IMR-90 (cell line): ENCODE measurements at regions not wholly inside any gene's neighbourhood (a gene's known extent, or its start where the extent isn't known, plus 50 kb on each side); places are given as distances from the start of the nearest gene placed in this dataset.

Experiments
- ATAC-seq: fragments of 200-7000 bp; cut with Tn5 transposase; 2 replicates; pipeline ENCODE4 v1.9.1; 2020; ENCODE audit warnings: low read depth, mild to moderate bottlenecking, moderate library complexity
- BruUV-seq: library from RNA; stranded (reverse); fragments of 400-500 nt; replicated peaks from 2 replicates; lab custom pipeline; 2021; lab: Mats Ljungman, UMichigan
- CTCF ChIA-PET: fragments of 300-600 bp; formaldehyde crosslinking; extraction: SDS; loops from one replicate; lab custom pipeline; 2021; ENCODE audit warnings: antibody characterized with exemption; lab: Yijun Ruan, JAX
- POLR2A ChIA-PET: fragments of 300-600 bp; sonication (Branson Sonifier 250); formaldehyde crosslinking; loops from one replicate; lab custom pipeline; 2022; ENCODE audit warnings: antibody characterized with exemption; ENCODE audit not compliant: unreplicated experiment; lab: Charles Lee
- DNase-seq: peaks from one replicate; pipeline ENCODE4 v3.0.0; 2013
- H2AFZ ChIP-seq: replicated peaks from 2 replicates; pipeline ENCODE3; 2013; ENCODE audit warnings: low read length, mild to moderate bottlenecking; ENCODE audit not compliant: poor library complexity
- H2AK5ac ChIP-seq: 2 replicates; pipeline ENCODE4 v1.6.1; 2013; ENCODE audit warnings: low read depth, low read length, inconsistent platforms
- H2AK9ac ChIP-seq: replicated peaks from 2 replicates; pipeline ENCODE3; 2013; ENCODE audit warnings: mild to moderate bottlenecking, low read depth, low read length, moderate library complexity; ENCODE audit not compliant: poor library complexity
- H2BK120ac ChIP-seq: 2 replicates; pipeline ENCODE4 v1.6.1; 2013; ENCODE audit warnings: low read depth, low read length, inconsistent platforms
- H2BK15ac ChIP-seq: 3 replicates; pipeline ENCODE4 v1.6.1; 2013; ENCODE audit warnings: low read depth, low read length, inconsistent platforms
- H2BK20ac ChIP-seq: 2 replicates; pipeline ENCODE4 v1.6.1; 2013; ENCODE audit warnings: low read depth, mild to moderate bottlenecking, inconsistent platforms, low read length, moderate library complexity
- H2BK5ac ChIP-seq: 2 replicates; pipeline ENCODE4 v1.6.1; 2013; ENCODE audit warnings: mild to moderate bottlenecking, low read depth, low read length, inconsistent platforms; ENCODE audit not compliant: poor library complexity, severe bottlenecking
- H3K14ac ChIP-seq: replicated peaks from 2 replicates; pipeline ENCODE4 v1.6.1; 2013; ENCODE audit warnings: low read depth, low read length, inconsistent platforms
- H3K18ac ChIP-seq: 2 replicates; pipeline ENCODE4 v1.6.1; 2013; ENCODE audit warnings: low read depth, low read length, control low read depth
- H3K23ac ChIP-seq: 2 replicates; pipeline ENCODE4 v1.6.1; 2013; ENCODE audit warnings: low read depth, low read length, inconsistent platforms
- H3K27ac ChIP-seq: 2 replicates; pipeline ENCODE4 v1.5.1; 2013; ENCODE audit warnings: mild to moderate bottlenecking, control low read depth, low read length; ENCODE audit not compliant: insufficient read depth
- H3K27me3 ChIP-seq: 2 replicates; pipeline ENCODE4 v1.6.1; 2013; ENCODE audit warnings: low read length; ENCODE audit not compliant: control insufficient read depth, insufficient read depth
- H3K36me3 ChIP-seq: 2 replicates; pipeline ENCODE4 v1.6.1; 2013; ENCODE audit warnings: low read length, mixed read lengths; ENCODE audit not compliant: control insufficient read depth, insufficient read depth
- H3K4ac ChIP-seq: 2 replicates; pipeline ENCODE4 v1.6.1; 2013; ENCODE audit warnings: low read depth, low read length, inconsistent platforms
- H3K4me1 ChIP-seq: 2 replicates; pipeline ENCODE4 v1.6.1; 2013; ENCODE audit warnings: low read length, mixed read lengths; ENCODE audit not compliant: control insufficient read depth, insufficient read depth
- H3K4me2 ChIP-seq: 2 replicates; pipeline ENCODE4 v1.6.1; 2013; ENCODE audit warnings: low read depth, mild to moderate bottlenecking, control low read depth, low read length, moderate library complexity
- H3K4me3 ChIP-seq: 2 replicates; pipeline ENCODE4 v1.5.1; 2013; ENCODE audit warnings: low read depth, mild to moderate bottlenecking, control low read depth, low read length, moderate library complexity; ENCODE audit not compliant: insufficient read depth
- H3K56ac ChIP-seq: 2 replicates; pipeline ENCODE4 v1.6.1; 2013; ENCODE audit warnings: low read length, inconsistent platforms; ENCODE audit not compliant: insufficient read depth; ENCODE audit errors: extremely low read depth
- H3K79me1 ChIP-seq, 2 experiments: 2 replicates each; pipeline ENCODE4 v1.6.1; 2013; ENCODE audit warnings: low read length in 2 of 2, inconsistent platforms in 1 of 2, low read depth in 1 of 2
- H3K9ac ChIP-seq: 2 replicates; pipeline ENCODE4 v1.6.1; 2013; ENCODE audit warnings: low read depth, low read length, control low read depth
- H3K9me1 ChIP-seq: 2 replicates; pipeline ENCODE4 v1.6.1; 2013; ENCODE audit warnings: low read length, inconsistent platforms; ENCODE audit not compliant: insufficient read depth
- H3K9me3 ChIP-seq: 2 replicates; pipeline ENCODE4 v1.6.1; 2013; ENCODE audit warnings: low read length; ENCODE audit not compliant: control insufficient read depth, insufficient read depth
- H4K20me1 ChIP-seq: 2 replicates; pipeline ENCODE4 v1.6.1; 2013; ENCODE audit warnings: low read length, inconsistent platforms; ENCODE audit not compliant: insufficient read depth
- H4K5ac ChIP-seq: 2 replicates; pipeline ENCODE4 v1.6.1; 2013; ENCODE audit warnings: mild to moderate bottlenecking, low read depth, low read length, control low read depth
- H4K8ac ChIP-seq, 2 experiments: 2 replicates each; pipeline ENCODE4 v1.6.1; 2013; ENCODE audit warnings: low read depth in 2 of 2, low read length in 2 of 2, control low read depth in 1 of 2, inconsistent platforms in 1 of 2
- H4K91ac ChIP-seq: 2 replicates; pipeline ENCODE4 v1.6.1; 2013; ENCODE audit warnings: low read depth, low read length, inconsistent platforms; ENCODE audit not compliant: insufficient read depth
- BHLHE40 ChIP-seq: fragments of 150-350 bp; IDR thresholded peaks from 2 replicates; pipeline ENCODE4 v1.6.1; 2016; ENCODE audit warnings: mild to moderate bottlenecking, low read depth, low read length
- CEBPB ChIP-seq: IDR thresholded peaks from 2 replicates; pipeline ENCODE4 v1.6.1; 2012; ENCODE audit warnings: low read depth, low read length, improper control_type of control experiment
- CHD1 ChIP-seq: IDR thresholded peaks from 2 replicates; pipeline ENCODE4 v1.6.1; 2012; ENCODE audit warnings: low read depth, low read length, improper control_type of control experiment
- CTCF ChIP-seq: conservative IDR thresholded peaks from 2 replicates; pipeline ENCODE4 v1.5.1; 2012; ENCODE audit warnings: mild to moderate bottlenecking, low read depth, low read length, improper control_type of control experiment
- ELK1 ChIP-seq: fragments of 150-350 bp; IDR thresholded peaks from 2 replicates; pipeline ENCODE4 v1.6.1; 2016; ENCODE audit warnings: low read depth, mild to moderate bottlenecking, low read length, moderate library complexity, borderline replicate concordance
- FOS ChIP-seq: fragments of 150-350 bp; IDR thresholded peaks from 2 replicates; pipeline ENCODE4 v1.6.1; 2016; ENCODE audit warnings: low read depth, low read length
- MAFK ChIP-seq: IDR thresholded peaks from 2 replicates; pipeline ENCODE4 v1.6.1; 2012; ENCODE audit warnings: low read depth, low read length, improper control_type of control experiment
- MAZ ChIP-seq: IDR thresholded peaks from 2 replicates; pipeline ENCODE4 v1.6.1; 2012; ENCODE audit warnings: low read depth, mild to moderate bottlenecking, low read length, improper control_type of control experiment, moderate library complexity, borderline replicate concordance
- MXI1 ChIP-seq: IDR thresholded peaks from 2 replicates; pipeline ENCODE4 v1.6.1; 2012; ENCODE audit warnings: low read depth, mild to moderate bottlenecking, low read length, moderate library complexity, borderline replicate concordance
- NFE2L2 ChIP-seq: fragments of 150-350 bp; IDR thresholded peaks from 2 replicates; pipeline ENCODE4 v1.6.1; 2016; ENCODE audit warnings: low read depth, mild to moderate bottlenecking, low read length
- POLR2A ChIP-seq: IDR thresholded peaks from 2 replicates; pipeline ENCODE4 v1.6.1; 2012; ENCODE audit warnings: mild to moderate bottlenecking, low read depth, low read length
- RAD21 ChIP-seq: IDR thresholded peaks from 2 replicates; pipeline ENCODE4 v1.6.1; 2012; ENCODE audit warnings: low read length, improper control_type of control experiment
- RCOR1 ChIP-seq: IDR thresholded peaks from 2 replicates; pipeline ENCODE4 v1.6.1; 2012; ENCODE audit warnings: mild to moderate bottlenecking, low read length, improper control_type of control experiment; ENCODE audit not compliant: insufficient replicate concordance
- RFX5 ChIP-seq: IDR thresholded peaks from 2 replicates; pipeline ENCODE4 v1.8.0; 2012; ENCODE audit warnings: low read depth, mild to moderate bottlenecking, low read length, moderate library complexity
- SMC3 ChIP-seq: fragments of 150-350 bp; IDR thresholded peaks from 2 replicates; pipeline ENCODE4 v1.6.1; 2016; ENCODE audit warnings: low read depth, mild to moderate bottlenecking, antibody characterized with exemption, low read length, moderate library complexity
- WGBS, 2 experiments: methylation state at CpG; one replicate each; pipeline versions ENCODE4 v1.1.5 to v1.1.7; 2013; ENCODE audit warnings: missing lambda C conversion rate in 2 of 2; ENCODE audit not compliant: insufficient read length in 1 of 2; ENCODE audit errors: extremely low coverage in 2 of 2; 5-methylcytosine and 5-hydroxymethylcytosine counted together
- dilution Hi-C: fragments of 300-500 bp; cut with HindIII; formaldehyde crosslinking; loops from one replicate; pipeline ENCODE4 v1.14.3; 2018; ENCODE audit warnings: low sequenced_read_pairs; ENCODE audit not compliant: unreplicated experiment
- in situ Hi-C: fragments of 300-500 bp; cut with MboI; formaldehyde crosslinking; loops from 3 replicates; pipeline ENCODE4 v1.14.3; 2019; ENCODE audit warnings: low sequenced_read_pairs, inconsistent platforms, mixed read lengths
- intact Hi-C: fragments of 100-400 bp; cut with micrococcal nuclease; formaldehyde crosslinking; loops from 2 replicates; pipeline ENCODE4 v1.10.0; 2022
- TF ChIP-seq, protein P1 (sequence below): fragments of 150-350 bp; IDR thresholded peaks from 2 replicates; pipeline ENCODE4 v1.6.1; 2017; ENCODE audit warnings: mild to moderate bottlenecking, antibody characterized with exemption, low read length, low read depth

- 0% methylated on average over 1 of the region's 8 CpGs; no CpG with 5 or more reads in 1 of the 2 experiments for WGBS, 2 experiments
- no peak overlapping the region for H4K8ac ChIP-seq
- no peak overlapping the region for H2AK5ac ChIP-seq
- no peak overlapping the region for H2BK5ac ChIP-seq
- no peak overlapping the region for H3K27ac ChIP-seq
- no peak overlapping the region for H2BK120ac ChIP-seq
- H3K4me2 ChIP-seq: no peak overlapping the region
- no peaks in the 10 kb centered on the region for H3K9me3 ChIP-seq
- H3K79me1 ChIP-seq: no peaks in the 10 kb centered on the region
- in situ Hi-C loops (no loop called here), dilution Hi-C loops (no loop called here), intact Hi-C loops (no loop called here)
- H2AK9ac ChIP-seq: no peak overlapping the region
- no peak overlapping the region for H3K23ac ChIP-seq
- no TSS peak for BruUV-seq
- H3K4me1 ChIP-seq: no peaks in the 10 kb centered on the region
- POLR2A ChIA-PET: no interaction called here
- no peaks in the 10 kb centered on the region; the same call in 1 of the 2 replicates for H3K27me3 ChIP-seq
- H3K18ac ChIP-seq: no peak overlapping the region
- TF ChIP-seq FOS: no peak
- no peak for TF ChIP-seq RCOR1
- TF ChIP-seq ELK1: no peak
- no peak for TF ChIP-seq RAD21
- TF ChIP-seq MAFK: no peak
- TF ChIP-seq BHLHE40: no peak
- TF ChIP-seq SMC3: no peak
- TF ChIP-seq POLR2A: no peak
- TF ChIP-seq NFE2L2: no peak
- TF ChIP-seq, protein P1, sequence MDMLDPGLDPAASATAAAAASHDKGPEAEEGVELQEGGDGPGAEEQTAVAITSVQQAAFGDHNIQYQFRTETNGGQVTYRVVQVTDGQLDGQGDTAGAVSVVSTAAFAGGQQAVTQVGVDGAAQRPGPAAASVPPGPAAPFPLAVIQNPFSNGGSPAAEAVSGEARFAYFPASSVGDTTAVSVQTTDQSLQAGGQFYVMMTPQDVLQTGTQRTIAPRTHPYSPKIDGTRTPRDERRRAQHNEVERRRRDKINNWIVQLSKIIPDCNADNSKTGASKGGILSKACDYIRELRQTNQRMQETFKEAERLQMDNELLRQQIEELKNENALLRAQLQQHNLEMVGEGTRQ: no peak
- no peak for TF ChIP-seq MXI1
- TF ChIP-seq RFX5: no peak
- TF ChIP-seq CHD1: no peak
- TF ChIP-seq MAZ: no peak
- TF ChIP-seq CTCF: no peak
- no peak for TF ChIP-seq CEBPB
- DNase-seq (no peak), ATAC-seq (no peak)
- H3K56ac ChIP-seq: no peak overlapping the region
- no peaks in the 10 kb centered on the region for H4K20me1 ChIP-seq
- H3K9ac ChIP-seq: no peak overlapping the region
- CTCF ChIA-PET: interaction anchor here (0.6 to 0.7 kb wide), 2 partner anchors 44 to 131 kb away, joined by 3 to 4 read pairs; no protein-coding TSS in a partner anchor
- no peak overlapping the region for H4K91ac ChIP-seq
- H3K4ac ChIP-seq: no peak overlapping the region
- no peak overlapping the region for H3K4me3 ChIP-seq
- no peaks in the 10 kb centered on the region for H3K9me1 ChIP-seq
- no peak overlapping the region for H2AFZ ChIP-seq
- no peak overlapping the region for H2BK20ac ChIP-seq
- no peak overlapping the region for H3K14ac ChIP-seq
- no peaks in the 10 kb centered on the region for H3K36me3 ChIP-seq
- H4K5ac ChIP-seq: no peak overlapping the region
- H2BK15ac ChIP-seq: no peak overlapping the region
Observed at GRCh38 chr2:119086327-119086726, 72.2 kb downstream of the C1QL2 start.
